Astrocyte (in vitro differentiated cells and primary cell): ENCODE measurements at regions not wholly inside any gene's neighbourhood (a gene's known extent, or its start where the extent isn't known, plus 50 kb on each side); places are given as distances from the start of the nearest gene placed in this dataset.
A peak's percentile ranks its signal among the peaks of the same experiment; 100 is the strongest.

Experiments
- DNase-seq: peaks from one replicate; pipeline ENCODE4 v3.0.0-alpha.2; 2010; ENCODE audit warnings: low read depth
- FAIRE-seq: peaks from 2 replicates; lab custom pipeline; 2011; peaks lifted over from hg19 to GRCh38; lab: Jason Lieb, UNC
- H2AFZ ChIP-seq: 2 replicates; pipeline ENCODE4 v1.6.0; 2012; ENCODE audit warnings: low read depth, low read length, inconsistent platforms
- H3K27ac ChIP-seq: 2 replicates; pipeline ENCODE4 v1.5.1; 2011; ENCODE audit warnings: low read depth, low read length, inconsistent platforms
- H3K27me3 ChIP-seq: 2 replicates; pipeline ENCODE4 v1.6.0; 2011; ENCODE audit warnings: low read length, inconsistent platforms; ENCODE audit not compliant: insufficient read depth
- H3K36me3 ChIP-seq: 2 replicates; pipeline ENCODE4 v1.5.1; 2011; ENCODE audit warnings: low read length, inconsistent platforms; ENCODE audit not compliant: insufficient read depth
- H3K4me1 ChIP-seq: 2 replicates; pipeline ENCODE4 v1.5.1; 2011; ENCODE audit warnings: low read length, inconsistent platforms; ENCODE audit not compliant: insufficient read depth
- H3K4me2 ChIP-seq: 2 replicates; pipeline ENCODE4 v1.6.0; 2012; ENCODE audit warnings: low read length, inconsistent platforms
- H3K4me3 ChIP-seq: 2 replicates; pipeline ENCODE4 v1.5.1; 2011; ENCODE audit warnings: low read depth, mild to moderate bottlenecking, low read length, inconsistent platforms; ENCODE audit not compliant: insufficient read depth
- H3K79me2 ChIP-seq: 2 replicates; pipeline ENCODE4 v1.6.0; 2012; ENCODE audit warnings: mild to moderate bottlenecking, low read length, inconsistent platforms; ENCODE audit not compliant: insufficient read depth
- H3K9ac ChIP-seq: 2 replicates; pipeline ENCODE4 v1.6.0; 2012; ENCODE audit warnings: mild to moderate bottlenecking, low read length, inconsistent platforms
- H3K9me3 ChIP-seq: 2 replicates; pipeline ENCODE4 v1.5.1; 2012; ENCODE audit warnings: low read depth, mild to moderate bottlenecking, low read length, inconsistent platforms; ENCODE audit not compliant: insufficient read depth
- H4K20me1 ChIP-seq: 2 replicates; pipeline ENCODE4 v1.6.0; 2012; ENCODE audit warnings: low read length, inconsistent platforms; ENCODE audit not compliant: insufficient read depth
- H3K27ac Mint-ChIP-seq: one replicate; pipeline ENCODE4 v1.8.0; 2021; ENCODE audit warnings: mild to moderate bottlenecking, mixed read lengths; ENCODE audit not compliant: unreplicated experiment
- H3K27me3 Mint-ChIP-seq: one replicate; pipeline ENCODE4 v1.8.0; 2021; ENCODE audit warnings: low read depth, mixed read lengths; ENCODE audit not compliant: unreplicated experiment
- H3K36me3 Mint-ChIP-seq: one replicate; pipeline ENCODE4 v1.8.0; 2021; ENCODE audit warnings: low read depth, mixed read lengths; ENCODE audit not compliant: unreplicated experiment
- H3K4me1 Mint-ChIP-seq: one replicate; pipeline ENCODE4 v1.8.0; 2021; ENCODE audit warnings: low read depth, mixed read lengths; ENCODE audit not compliant: unreplicated experiment
- H3K4me3 Mint-ChIP-seq: one replicate; pipeline ENCODE4 v1.8.0; 2021; ENCODE audit warnings: mild to moderate bottlenecking, moderate library complexity, mixed read lengths; ENCODE audit not compliant: unreplicated experiment
- H3K9me3 Mint-ChIP-seq: one replicate; pipeline ENCODE4 v1.8.0; 2021; ENCODE audit warnings: mild to moderate bottlenecking, mixed read lengths; ENCODE audit not compliant: unreplicated experiment
- EZH2 ChIP-seq: IDR thresholded peaks from 2 replicates; pipeline ENCODE4 v1.6.1; 2012; ENCODE audit warnings: mild to moderate bottlenecking, low read length, inconsistent platforms; ENCODE audit not compliant: insufficient read depth
- TF ChIP-seq, protein P1 (sequence below): IDR thresholded peaks from 2 replicates; pipeline ENCODE4 v1.5.1; 2011; ENCODE audit warnings: low read depth, mild to moderate bottlenecking, inconsistent platforms, low read length, moderate library complexity; ENCODE audit not compliant: insufficient read depth

DNA sequence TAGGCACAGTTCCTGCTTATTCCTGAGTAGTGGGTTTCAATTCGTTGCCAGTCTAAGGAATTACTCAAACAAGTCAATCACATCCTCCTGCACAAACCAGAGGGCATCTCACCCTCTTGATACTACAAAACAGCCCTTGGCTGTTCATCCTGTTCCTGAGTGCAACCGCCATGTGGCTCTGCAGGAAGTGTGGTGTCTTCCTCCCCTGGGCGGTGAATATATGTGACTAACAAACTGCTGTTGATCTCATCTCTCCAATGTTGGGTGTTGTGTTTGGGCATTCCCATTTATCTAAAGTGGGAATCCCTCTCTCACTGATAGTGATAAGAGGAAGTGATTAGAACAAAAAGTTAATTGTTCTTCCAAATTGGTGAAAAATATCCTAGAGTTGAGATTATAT is 163.0 kb downstream of the TBX18 start:
- H3K36me3 ChIP-seq, result no peaks in the 10 kb centered on the region
- H3K4me1 Mint-ChIP-seq, result peaks cover 7% of the 10 kb centered on the region
- DNase-seq (no peak), FAIRE-seq (no peak)
- H4K20me1 ChIP-seq, result no peaks in the 10 kb centered on the region
- H3K79me2 ChIP-seq, result no peaks in the 10 kb centered on the region
- no peak overlapping the region for H2AFZ ChIP-seq
- H3K4me1 ChIP-seq, result no peaks in the 10 kb centered on the region
- TF ChIP-seq EZH2, result no peak
- peaks cover 4% of the 10 kb centered on the region for H3K9me3 Mint-ChIP-seq
- no peak overlapping the region for H3K27ac ChIP-seq
- no peak overlapping the region for H3K9ac ChIP-seq
- H3K4me2 ChIP-seq, result no peak overlapping the region
- H3K36me3 Mint-ChIP-seq, result no peaks in the 10 kb centered on the region
- H3K4me3 Mint-ChIP-seq, result no peak overlapping the region
- no peaks in the 10 kb centered on the region for H3K27me3 Mint-ChIP-seq
- H3K4me3 ChIP-seq, result no peak overlapping the region
- H3K27me3 ChIP-seq, result no peaks in the 10 kb centered on the region
- no peaks in the 10 kb centered on the region for H3K9me3 ChIP-seq
- H3K27ac Mint-ChIP-seq, result no peak overlapping the region

- no peaks in the 10 kb centered on the region for H3K36me3 ChIP-seq
- H3K27ac ChIP-seq, result no peak overlapping the region
- H3K9ac ChIP-seq, result no peak overlapping the region
- peaks cover 7% of the 10 kb centered on the region for H3K4me1 Mint-ChIP-seq
- H3K9me3 Mint-ChIP-seq, result peaks cover 4% of the 10 kb centered on the region
- H3K27ac Mint-ChIP-seq, result no peak overlapping the region
- H3K9me3 ChIP-seq, result no peaks in the 10 kb centered on the region
- H3K27me3 Mint-ChIP-seq, result no peaks in the 10 kb centered on the region
- H3K4me3 Mint-ChIP-seq, result no peak overlapping the region
- no peaks in the 10 kb centered on the region for H3K79me2 ChIP-seq
- H3K27me3 ChIP-seq, result no peaks in the 10 kb centered on the region
- no peak overlapping the region for H3K4me3 ChIP-seq
- H3K4me1 ChIP-seq, result no peaks in the 10 kb centered on the region
- DNase-seq, result no peak
- no peak overlapping the region for H3K4me2 ChIP-seq
- H3K36me3 Mint-ChIP-seq, result no peaks in the 10 kb centered on the region
- no peak overlapping the region for H2AFZ ChIP-seq
- FAIRE-seq, result peak; percentile 13
- TF ChIP-seq EZH2, result no peak
- TF ChIP-seq, protein P1, sequence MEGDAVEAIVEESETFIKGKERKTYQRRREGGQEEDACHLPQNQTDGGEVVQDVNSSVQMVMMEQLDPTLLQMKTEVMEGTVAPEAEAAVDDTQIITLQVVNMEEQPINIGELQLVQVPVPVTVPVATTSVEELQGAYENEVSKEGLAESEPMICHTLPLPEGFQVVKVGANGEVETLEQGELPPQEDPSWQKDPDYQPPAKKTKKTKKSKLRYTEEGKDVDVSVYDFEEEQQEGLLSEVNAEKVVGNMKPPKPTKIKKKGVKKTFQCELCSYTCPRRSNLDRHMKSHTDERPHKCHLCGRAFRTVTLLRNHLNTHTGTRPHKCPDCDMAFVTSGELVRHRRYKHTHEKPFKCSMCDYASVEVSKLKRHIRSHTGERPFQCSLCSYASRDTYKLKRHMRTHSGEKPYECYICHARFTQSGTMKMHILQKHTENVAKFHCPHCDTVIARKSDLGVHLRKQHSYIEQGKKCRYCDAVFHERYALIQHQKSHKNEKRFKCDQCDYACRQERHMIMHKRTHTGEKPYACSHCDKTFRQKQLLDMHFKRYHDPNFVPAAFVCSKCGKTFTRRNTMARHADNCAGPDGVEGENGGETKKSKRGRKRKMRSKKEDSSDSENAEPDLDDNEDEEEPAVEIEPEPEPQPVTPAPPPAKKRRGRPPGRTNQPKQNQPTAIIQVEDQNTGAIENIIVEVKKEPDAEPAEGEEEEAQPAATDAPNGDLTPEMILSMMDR, result no peak
- no peaks in the 10 kb centered on the region for H4K20me1 ChIP-seq
Observed at GRCh38 chr6:84599991-84600390, 164.4 kb downstream of the TBX18 start.

DNA sequence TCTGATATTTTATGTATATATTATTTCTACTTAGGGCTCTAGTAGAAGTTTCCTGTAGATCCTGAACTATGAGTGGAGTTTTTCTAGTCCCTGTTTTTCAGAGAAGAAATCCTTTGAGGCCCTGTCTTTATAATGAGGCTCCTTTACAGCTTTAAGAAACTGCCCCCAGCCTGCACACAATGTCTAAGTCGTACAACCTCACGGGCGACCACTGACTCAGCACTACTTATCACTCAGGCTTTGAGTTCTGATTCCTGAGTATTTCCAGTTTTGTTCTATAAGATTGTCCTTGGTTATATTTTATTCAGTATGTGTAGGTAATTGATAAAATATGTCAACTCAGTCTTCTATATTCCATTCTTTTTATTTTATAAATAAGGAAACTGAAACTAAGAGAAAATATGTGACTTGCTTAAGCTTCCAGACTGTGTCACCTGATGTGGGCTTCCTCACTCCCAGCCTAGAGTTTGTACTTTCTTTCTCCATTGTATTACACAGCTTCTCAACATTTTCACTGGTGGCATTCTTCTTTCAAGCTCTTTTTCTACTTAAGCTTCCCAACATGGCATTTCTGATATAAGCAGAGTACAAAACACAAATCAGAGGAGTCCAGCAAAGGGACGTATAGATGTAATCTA is 167.0 kb downstream of the TBX18 start:
- H4K20me1 ChIP-seq, result no peaks in the 10 kb centered on the region
- no peaks in the 10 kb centered on the region for H3K27me3 Mint-ChIP-seq
- no peaks in the 10 kb centered on the region for H3K36me3 ChIP-seq
- no peak overlapping the region for H3K4me3 Mint-ChIP-seq
- H3K4me2 ChIP-seq, result no peak overlapping the region
- H3K9ac ChIP-seq, result no peak overlapping the region
- no peaks in the 10 kb centered on the region for H3K27me3 ChIP-seq
- TF ChIP-seq, protein P1, result no peak
- TF ChIP-seq EZH2, result no peak
- H2AFZ ChIP-seq, result no peak overlapping the region
- peak overlapping the region; percentile 11 for H3K27ac Mint-ChIP-seq
- peaks cover 2% of the 10 kb centered on the region for H3K9me3 Mint-ChIP-seq
- H3K4me1 Mint-ChIP-seq, result peaks cover 7% of the 10 kb centered on the region
- H3K36me3 Mint-ChIP-seq, result no peaks in the 10 kb centered on the region
- no peaks in the 10 kb centered on the region for H3K4me1 ChIP-seq
- no peak for FAIRE-seq
- no peak overlapping the region for H3K4me3 ChIP-seq
- no peaks in the 10 kb centered on the region for H3K9me3 ChIP-seq
- no peak overlapping the region for H3K27ac ChIP-seq
- DNase-seq, result no peak
- no peaks in the 10 kb centered on the region for H3K79me2 ChIP-seq
